Small intestine (tissue), 7 donors: ENCODE measurements at regions not wholly inside any gene's neighbourhood (a gene's known extent, or its start where the extent isn't known, plus 50 kb on each side); places are given as distances from the start of the nearest gene placed in this dataset.
A peak's percentile ranks its signal among the peaks of the same experiment; 100 is the strongest.
"Not testable (repeated sequence)": the region's sequence is repeated elsewhere in the genome, so short reads cannot be mapped to it uniquely, and the experiment has no call there.

Experiments used
- DNase-seq, 2 donors: peaks; one replicate each; pipeline versions ENCODE4 v3.0.0 to v3.0.0-alpha.2; 2013
- FAIRE-seq: peaks from 2 replicates; lab custom pipeline; 2012; peaks lifted over from hg19 to GRCh38; lab: Jason Lieb, UNC
- H3K27ac ChIP-seq, 3 donors: one replicate each; pipeline ENCODE4 v1.5.1; 2013; ENCODE audit warnings: low read length in 2 of 3, mild to moderate bottlenecking in 2 of 3, control low read depth in 1 of 3, inconsistent platforms in 1 of 3, low read depth in 1 of 3, moderate library complexity in 1 of 3
- H3K27me3 ChIP-seq, 3 donors: one replicate each; pipeline ENCODE4 v1.6.1; 2013; ENCODE audit warnings: low read length in 3 of 3, inconsistent platforms in 1 of 3; ENCODE audit not compliant: control insufficient read depth in 3 of 3, insufficient read depth in 3 of 3
- H3K36me3 ChIP-seq, 3 donors: one replicate each; pipeline ENCODE4 v1.6.1; 2013; ENCODE audit warnings: low read length in 3 of 3, inconsistent platforms in 1 of 3, low read depth in 1 of 3, mild to moderate bottlenecking in 1 of 3, moderate library complexity in 1 of 3; ENCODE audit not compliant: control insufficient read depth in 3 of 3, insufficient read depth in 2 of 3
- H3K4me1 ChIP-seq, 3 donors: one replicate each; pipeline ENCODE4 v1.6.1; 2013; ENCODE audit warnings: low read length in 2 of 3, inconsistent platforms in 1 of 3, low read depth in 1 of 3, mild to moderate bottlenecking in 1 of 3, moderate library complexity in 1 of 3; ENCODE audit not compliant: control insufficient read depth in 3 of 3, insufficient read depth in 2 of 3
- H3K4me3 ChIP-seq, 3 donors: one replicate each; pipeline ENCODE4 v1.5.1; 2013; ENCODE audit warnings: low read length in 3 of 3, control low read depth in 1 of 3, inconsistent platforms in 1 of 3, low read depth in 1 of 3, mild to moderate bottlenecking in 1 of 3, moderate library complexity in 1 of 3
- H3K9me3 ChIP-seq, 2 donors: one replicate each; pipeline ENCODE4 v1.6.1; 2013; ENCODE audit warnings: low read depth in 1 of 2, low read length in 1 of 2; ENCODE audit not compliant: control insufficient read depth in 2 of 2, insufficient read depth in 1 of 2
- WGBS, 3 donors: extraction: QIAGEN DNeasy Blood & Tissue Kit; methylation state at CpG; one replicate each; pipeline ENCODE4 v1.1.7; 2013; 5-methylcytosine and 5-hydroxymethylcytosine counted together
- donor health status: healthy with polysubstance abuse.
- donor health status: control.
- donor health status: control.
- donor health status: Bipolar disorder and iron deficiency.
- donor health status: healthy.

DNA sequence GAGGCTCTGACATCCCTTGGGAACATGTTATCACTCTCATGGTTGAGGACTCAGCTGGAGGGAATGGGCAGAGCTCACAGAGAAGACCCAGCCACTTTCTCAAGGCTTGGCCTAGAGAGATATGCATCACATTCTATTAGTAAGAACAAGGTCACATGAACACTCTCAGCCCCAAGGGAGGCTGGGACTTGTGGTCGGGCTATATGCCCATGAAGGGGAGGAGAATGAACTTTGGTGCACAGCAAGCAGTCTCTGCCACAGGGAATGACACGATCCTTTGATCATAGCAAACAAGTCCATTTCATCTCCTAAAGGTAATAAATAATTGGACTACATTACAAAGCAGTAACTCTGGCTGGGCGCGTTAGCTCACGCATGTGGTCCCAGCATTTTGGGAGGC is 105.7 kb downstream of the SYF2 start:
- no peaks in the 10 kb centered on the region for H3K36me3 ChIP-seq
- H3K4me3 ChIP-seq, result no peak overlapping the region
- FAIRE-seq (no peak), DNase-seq (peak in 1 of 2 donors; percentile 55)
- H3K27me3 ChIP-seq, result peaks cover 0 to 4% (median 0%) of the 10 kb centered on the region in 3 donors
- H3K9me3 ChIP-seq, result no peaks in the 10 kb centered on the region
- H3K4me1 ChIP-seq, result no peaks in the 10 kb centered on the region
- WGBS, 3 donors, result 39 to 73% (median 56%) methylated on average over 5 of the region's 5 CpGs
- no peak overlapping the region for H3K27ac ChIP-seq

DNA sequence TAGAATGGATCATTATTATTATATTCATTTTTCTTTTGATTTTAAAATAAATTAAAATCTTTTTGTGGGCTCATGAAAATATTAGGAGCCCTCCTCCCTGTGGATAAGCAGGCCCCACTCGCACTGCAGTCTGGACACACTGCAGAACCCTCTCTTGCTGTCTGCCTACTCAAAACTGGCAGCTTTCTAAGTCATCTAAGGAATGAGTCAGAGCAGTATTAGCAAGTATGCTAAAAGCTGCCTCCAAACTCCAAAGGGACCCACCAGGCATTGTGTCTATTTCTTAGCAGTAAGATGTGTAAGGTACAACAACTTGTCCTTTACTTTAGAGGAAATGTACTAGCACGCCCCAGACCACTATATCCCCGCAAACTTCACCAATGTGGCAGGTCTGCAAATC is 108.8 kb downstream of the SYF2 start:
- H3K9me3 ChIP-seq, result no peaks in the 10 kb centered on the region
- H3K36me3 ChIP-seq, result no peaks in the 10 kb centered on the region
- no peak overlapping the region for H3K4me3 ChIP-seq
- FAIRE-seq (no peak), DNase-seq (no peak)
- WGBS, 3 donors, result 79 to 91% (median 88%) methylated on average over 3 of the region's 3 CpGs
- H3K27me3 ChIP-seq, result no peaks in the 10 kb centered on the region
- no peaks in the 10 kb centered on the region for H3K4me1 ChIP-seq
- no peak overlapping the region for H3K27ac ChIP-seq

DNA sequence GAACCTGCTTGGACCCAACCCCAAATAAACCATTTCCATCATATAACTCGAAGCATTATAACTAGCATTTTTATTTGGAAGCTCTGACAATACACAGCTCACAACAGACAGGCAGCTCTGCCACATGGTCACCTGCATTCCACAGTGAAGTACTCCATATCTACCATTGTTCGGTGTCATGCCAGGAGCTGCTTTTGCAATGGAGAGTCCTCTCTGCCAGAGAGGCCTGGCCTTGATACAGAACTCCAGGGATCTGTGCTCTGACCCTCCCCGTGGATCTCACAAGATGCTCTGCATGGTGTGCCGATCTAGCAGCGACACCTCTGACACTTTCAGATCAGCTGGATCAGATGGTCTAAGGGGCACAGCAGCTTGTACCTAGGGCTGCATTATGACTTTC is 109.6 kb downstream of the SYF2 start:
- Histone ChIP-seq H3K27ac (no peak overlapping the region), H3K9me3 (no peaks in the 10 kb centered on the region), H3K36me3 (no peaks in the 10 kb centered on the region), H3K4me3 (no peak overlapping the region), H3K27me3 (no peaks in the 10 kb centered on the region), H3K4me1 (no peaks in the 10 kb centered on the region)
- no peak for FAIRE-seq
- no peak for DNase-seq
- 79 to 87% (median 84%) methylated on average over 5 of the region's 5 CpGs for WGBS, 3 donors

DNA sequence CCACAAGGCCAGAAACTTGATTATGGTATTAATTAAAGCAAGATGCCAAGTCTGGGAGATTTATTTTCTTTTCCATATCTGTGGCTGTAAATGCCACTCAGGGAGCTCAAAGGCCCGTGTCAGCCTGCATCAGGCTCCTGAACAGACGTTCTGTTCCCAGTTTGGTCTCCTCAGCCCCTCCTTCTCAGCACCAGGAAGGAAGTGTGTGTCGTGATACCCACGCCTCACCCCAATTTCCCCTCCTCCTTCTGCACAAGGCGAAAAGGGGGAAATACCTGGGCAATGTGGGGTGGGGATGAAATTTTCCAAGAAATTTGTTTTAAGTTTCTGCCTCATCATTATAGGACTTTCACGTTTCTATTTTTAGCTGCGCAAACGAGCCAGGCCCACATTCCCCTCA is 112.0 kb downstream of the SYF2 start:
- WGBS, 3 donors, result 36 to 51% (median 48%) methylated on average over 8 of the region's 8 CpGs
- Histone ChIP-seq H3K36me3 (no peaks in the 10 kb centered on the region), H3K27me3 (peaks cover 0 to 2% (median 0%) of the 10 kb centered on the region in 3 donors), H3K4me3 (no peak overlapping the region), H3K9me3 (peaks cover 0 to 7% of the 10 kb centered on the region in 2 donors), H3K4me1 (no peaks in the 10 kb centered on the region), H3K27ac (no peak overlapping the region)
- DNase-seq (no peak), FAIRE-seq (no peak)

DNA sequence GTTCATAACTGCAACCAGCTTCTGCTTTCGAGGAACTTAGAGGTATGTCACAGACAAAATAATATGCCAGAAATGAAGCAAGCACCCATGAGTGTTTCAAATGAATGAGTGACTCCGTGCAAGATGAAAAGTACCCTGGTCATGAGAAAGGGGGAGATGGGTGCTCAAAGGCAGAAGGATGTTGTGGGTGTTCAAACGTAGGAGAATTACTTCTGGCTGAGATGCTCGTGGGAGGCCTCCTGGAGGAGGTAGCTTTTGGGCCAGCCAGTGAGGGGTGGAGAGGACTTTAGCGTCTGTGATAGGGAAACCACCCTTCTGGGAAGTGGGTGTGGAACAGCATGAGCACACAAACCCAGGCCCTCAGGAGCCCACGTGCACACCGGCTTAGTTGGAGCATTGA is 113.8 kb downstream of the SYF2 start:
- peaks cover 0 to 7% of the 10 kb centered on the region in 2 donors for H3K9me3 ChIP-seq
- peaks cover 0 to 4% (median 0%) of the 10 kb centered on the region in 3 donors for H3K27me3 ChIP-seq
- FAIRE-seq, result no peak
- no peak overlapping the region for H3K4me3 ChIP-seq
- no peak overlapping the region for H3K27ac ChIP-seq
- H3K36me3 ChIP-seq, result no peaks in the 10 kb centered on the region
- 72 to 78% (median 75%) methylated on average over 7 of the region's 7 CpGs for WGBS, 3 donors
- DNase-seq, result no peak
- no peaks in the 10 kb centered on the region for H3K4me1 ChIP-seq

DNA sequence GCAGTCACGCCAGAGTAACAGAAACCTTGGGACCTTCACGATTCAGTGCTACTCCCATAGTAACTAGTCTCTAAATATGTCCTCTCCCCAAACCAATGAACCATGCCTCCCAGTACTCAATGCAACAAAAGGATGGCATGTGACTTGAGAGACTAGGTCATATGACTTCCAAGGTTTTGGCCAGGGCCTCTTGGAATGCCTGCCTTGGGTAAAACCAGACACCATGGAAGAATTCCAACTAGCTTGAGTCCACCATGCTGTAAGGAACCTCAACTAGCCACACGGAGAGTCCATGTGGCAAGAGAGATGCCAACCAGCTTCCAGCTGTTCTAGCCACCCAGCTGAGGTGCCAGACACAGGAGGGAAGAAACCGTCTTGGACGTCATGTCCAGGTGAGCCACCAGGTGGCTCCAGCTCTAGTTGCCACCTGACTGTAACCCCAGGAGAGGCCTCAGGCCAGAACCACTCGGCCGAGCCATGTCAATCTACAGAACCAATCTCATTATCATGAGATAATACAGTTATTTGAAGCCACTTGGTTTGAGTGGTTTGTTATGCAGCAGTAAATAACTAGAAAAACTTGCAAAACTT is 115.0 kb downstream of the SYF2 start:
- Histone ChIP-seq H3K4me3 (no peak overlapping the region), H3K4me1 (no peaks in the 10 kb centered on the region), H3K36me3 (no peaks in the 10 kb centered on the region), H3K9me3 (peaks cover 0 to 7% of the 10 kb centered on the region in 2 donors), H3K27me3 (peaks cover 0 to 4% (median 0%) of the 10 kb centered on the region in 3 donors), H3K27ac (no peak overlapping the region)
- FAIRE-seq (no peak), DNase-seq (peak; percentile 49 to 59)
- 66 to 71% (median 68%) methylated on average over 7 of the region's 7 CpGs for WGBS, 3 donors

DNA sequence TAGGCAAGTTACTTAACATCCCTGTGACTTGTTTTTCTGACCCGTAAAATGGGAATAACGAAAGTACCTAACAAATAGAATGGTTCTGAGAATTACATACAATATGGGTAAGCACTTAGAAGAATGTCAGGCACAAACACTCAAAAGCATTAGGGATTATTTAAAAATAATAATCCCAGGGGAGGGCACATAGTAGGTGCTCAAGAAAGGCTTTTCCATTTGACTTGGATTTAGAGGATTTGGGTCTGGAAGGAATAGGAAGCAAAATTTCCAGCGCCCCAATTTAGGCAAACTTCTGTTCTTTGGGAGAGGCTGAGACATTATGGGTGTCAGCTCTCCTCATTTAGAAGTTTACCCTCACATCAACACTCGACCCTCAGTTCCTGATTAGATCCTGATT is 115.5 kb downstream of the SYF2 start:
- DNase-seq (no peak), FAIRE-seq (no peak)
- 88 to 95% (median 94%) methylated on average over 4 of the region's 4 CpGs for WGBS, 3 donors
- Histone ChIP-seq H3K27me3 (peaks cover 0 to 4% (median 0%) of the 10 kb centered on the region in 3 donors), H3K36me3 (no peaks in the 10 kb centered on the region), H3K4me3 (no peak overlapping the region), H3K27ac (no peak overlapping the region), H3K9me3 (peaks cover 0 to 7% of the 10 kb centered on the region in 2 donors), H3K4me1 (no peaks in the 10 kb centered on the region)

DNA sequence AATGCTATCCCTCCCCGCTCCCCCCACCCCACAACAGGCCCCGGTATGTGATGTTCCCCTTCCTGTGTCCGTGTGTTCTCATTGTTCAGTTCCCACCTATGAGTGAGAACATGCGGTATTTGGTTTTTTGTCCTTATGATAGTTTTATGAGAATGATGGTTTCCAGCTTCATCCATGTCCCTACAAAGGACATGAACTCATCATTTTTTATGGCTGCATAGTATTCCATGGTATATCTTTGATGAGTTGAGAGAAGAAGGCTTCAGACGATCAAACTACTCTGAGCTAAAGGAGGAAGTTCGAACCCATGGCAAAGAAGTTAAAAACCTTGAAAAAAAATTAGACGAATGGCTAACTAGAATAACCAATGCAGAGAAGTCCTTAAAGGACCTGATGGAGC is 116.2 kb downstream of the SYF2 start:
- not testable (repeated sequence) for H3K9me3 ChIP-seq, H3K36me3 ChIP-seq, DNase-seq, FAIRE-seq, H3K27me3 ChIP-seq, H3K4me3 ChIP-seq, H3K27ac ChIP-seq, H3K4me1 ChIP-seq
- WGBS, 3 donors, result 83 to 92% (median 88%) methylated on average over 5 to 6 of the region's 7 CpGs

DNA sequence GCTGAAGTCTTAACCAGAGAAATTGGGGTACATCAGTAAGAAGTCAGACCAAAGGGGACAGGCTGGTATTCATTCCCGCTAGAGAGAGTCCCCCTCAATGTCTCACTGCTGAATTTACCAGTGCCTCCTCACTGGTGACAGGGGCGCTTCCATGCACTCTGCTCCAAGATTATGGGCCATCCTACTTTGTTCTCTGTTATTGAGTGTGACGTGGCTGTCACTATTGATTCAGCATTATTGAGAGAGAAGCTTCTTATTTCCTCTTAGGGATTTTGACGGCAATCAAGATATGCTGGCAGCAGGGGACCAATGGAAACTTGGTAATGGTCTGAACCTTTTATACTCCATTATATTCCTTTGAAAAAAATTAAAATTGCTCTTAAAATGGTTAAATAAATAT is 118.6 kb downstream of the SYF2 start:
- FAIRE-seq (no peak), DNase-seq (no peak)
- peaks cover 0 to 4% (median 0%) of the 10 kb centered on the region in 3 donors for H3K27me3 ChIP-seq
- H3K27ac ChIP-seq, result no peak overlapping the region
- WGBS, 3 donors, result 75 to 81% (median 77%) methylated on average over 4 of the region's 4 CpGs
- H3K4me1 ChIP-seq, result no peaks in the 10 kb centered on the region
- peaks cover 0 to 14% of the 10 kb centered on the region in 2 donors for H3K9me3 ChIP-seq
- no peak overlapping the region for H3K4me3 ChIP-seq
- no peaks in the 10 kb centered on the region for H3K36me3 ChIP-seq
